ENCODE measurements at regions not wholly inside any gene's neighbourhood (a gene's known extent, or its start where the extent isn't known, plus 50 kb on each side); places are given as distances from the start of the nearest gene placed in this dataset.

DNA sequence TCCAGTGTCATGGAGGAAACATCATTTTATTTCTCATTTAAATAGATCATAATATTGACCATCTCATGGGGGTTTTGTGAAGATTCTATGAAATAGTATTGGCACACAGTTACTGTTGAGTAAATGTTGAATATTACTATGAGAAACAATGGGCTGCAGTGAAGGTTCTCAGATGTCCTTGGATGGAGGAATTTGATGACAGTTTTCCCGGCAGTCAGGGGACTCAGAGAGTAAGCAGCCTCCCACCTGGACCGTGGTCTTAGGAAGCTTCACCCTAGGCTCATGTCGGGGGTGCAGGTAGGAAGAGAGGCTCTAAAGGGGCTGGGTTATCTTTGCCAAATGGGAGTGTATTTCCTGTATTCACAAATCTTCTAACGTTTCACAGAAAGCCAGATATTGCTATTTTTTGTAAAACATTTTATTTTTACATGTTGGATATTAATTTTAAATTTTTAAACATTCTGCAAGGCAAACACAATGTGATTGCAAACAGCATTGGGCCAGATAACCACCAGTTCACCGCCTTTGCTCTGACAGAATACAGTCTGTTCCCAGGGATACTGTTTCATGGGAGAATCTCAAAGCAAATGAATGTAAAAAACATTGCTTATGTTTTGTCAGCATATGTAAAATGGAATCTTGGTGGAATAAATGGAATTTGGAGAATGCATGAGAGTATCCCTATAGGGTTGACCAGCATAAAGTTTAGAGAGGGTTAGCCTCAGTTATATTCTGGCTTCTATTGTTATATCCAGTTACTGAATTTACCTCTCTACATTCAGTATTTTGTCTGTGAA lies 380.8 kb upstream of the TMEM132C start:
- TF ChIP-seq, protein P1, sequence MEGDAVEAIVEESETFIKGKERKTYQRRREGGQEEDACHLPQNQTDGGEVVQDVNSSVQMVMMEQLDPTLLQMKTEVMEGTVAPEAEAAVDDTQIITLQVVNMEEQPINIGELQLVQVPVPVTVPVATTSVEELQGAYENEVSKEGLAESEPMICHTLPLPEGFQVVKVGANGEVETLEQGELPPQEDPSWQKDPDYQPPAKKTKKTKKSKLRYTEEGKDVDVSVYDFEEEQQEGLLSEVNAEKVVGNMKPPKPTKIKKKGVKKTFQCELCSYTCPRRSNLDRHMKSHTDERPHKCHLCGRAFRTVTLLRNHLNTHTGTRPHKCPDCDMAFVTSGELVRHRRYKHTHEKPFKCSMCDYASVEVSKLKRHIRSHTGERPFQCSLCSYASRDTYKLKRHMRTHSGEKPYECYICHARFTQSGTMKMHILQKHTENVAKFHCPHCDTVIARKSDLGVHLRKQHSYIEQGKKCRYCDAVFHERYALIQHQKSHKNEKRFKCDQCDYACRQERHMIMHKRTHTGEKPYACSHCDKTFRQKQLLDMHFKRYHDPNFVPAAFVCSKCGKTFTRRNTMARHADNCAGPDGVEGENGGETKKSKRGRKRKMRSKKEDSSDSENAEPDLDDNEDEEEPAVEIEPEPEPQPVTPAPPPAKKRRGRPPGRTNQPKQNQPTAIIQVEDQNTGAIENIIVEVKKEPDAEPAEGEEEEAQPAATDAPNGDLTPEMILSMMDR (IDR thresholded peaks at IDR 0.05), result no peak
- no peak for TF ChIP-seq POLR2A (IDR thresholded peaks at IDR 0.05)

All from adrenal gland (tissue), 5 donors.